Fibroblast of lung (primary cell): ENCODE measurements at regions not wholly inside any gene's neighbourhood (a gene's known extent, or its start where the extent isn't known, plus 50 kb on each side); places are given as distances from the start of the nearest gene placed in this dataset.

Source experiments
- EZH2 ChIP-seq: IDR thresholded peaks from 2 replicates; pipeline ENCODE4 v1.5.1; 2012; ENCODE audit warnings: low read length, control low read depth, mild to moderate bottlenecking; ENCODE audit errors: missing control alignments
- TF ChIP-seq, protein P1 (sequence below), 2 donors: IDR thresholded peaks in 1 of 2; conservative IDR thresholded peaks in 1 of 2; 1 replicate in 1 of 2; 2 replicates in 1 of 2; pipeline ENCODE4 v1.5.1; 2011 to 2012; ENCODE audit warnings: low read length in 2 of 2, control low read depth in 1 of 2, inconsistent platforms in 1 of 2, low read depth in 1 of 2, mild to moderate bottlenecking in 1 of 2

DNA sequence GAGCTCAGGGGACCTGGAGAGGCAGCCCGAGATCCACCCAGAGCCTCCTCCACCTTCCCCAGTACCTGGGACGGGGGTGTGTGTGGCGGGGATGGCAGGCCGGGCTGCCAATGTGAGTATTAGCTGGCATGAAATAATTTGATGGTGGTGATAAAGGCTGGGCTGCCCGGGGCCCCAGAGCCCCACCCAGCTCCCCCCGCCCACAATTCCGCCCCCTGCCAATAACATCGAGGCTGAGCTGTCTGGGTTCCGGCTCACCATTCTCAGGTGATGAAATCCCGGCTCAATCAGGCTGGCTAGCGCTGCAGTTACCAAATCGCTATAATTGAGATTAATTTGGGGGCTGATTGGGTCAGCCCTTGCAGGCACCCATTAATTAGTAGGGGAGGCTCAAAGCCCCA lies 103.8 kb upstream of the CASZ1 start:
- TF ChIP-seq, protein P1, sequence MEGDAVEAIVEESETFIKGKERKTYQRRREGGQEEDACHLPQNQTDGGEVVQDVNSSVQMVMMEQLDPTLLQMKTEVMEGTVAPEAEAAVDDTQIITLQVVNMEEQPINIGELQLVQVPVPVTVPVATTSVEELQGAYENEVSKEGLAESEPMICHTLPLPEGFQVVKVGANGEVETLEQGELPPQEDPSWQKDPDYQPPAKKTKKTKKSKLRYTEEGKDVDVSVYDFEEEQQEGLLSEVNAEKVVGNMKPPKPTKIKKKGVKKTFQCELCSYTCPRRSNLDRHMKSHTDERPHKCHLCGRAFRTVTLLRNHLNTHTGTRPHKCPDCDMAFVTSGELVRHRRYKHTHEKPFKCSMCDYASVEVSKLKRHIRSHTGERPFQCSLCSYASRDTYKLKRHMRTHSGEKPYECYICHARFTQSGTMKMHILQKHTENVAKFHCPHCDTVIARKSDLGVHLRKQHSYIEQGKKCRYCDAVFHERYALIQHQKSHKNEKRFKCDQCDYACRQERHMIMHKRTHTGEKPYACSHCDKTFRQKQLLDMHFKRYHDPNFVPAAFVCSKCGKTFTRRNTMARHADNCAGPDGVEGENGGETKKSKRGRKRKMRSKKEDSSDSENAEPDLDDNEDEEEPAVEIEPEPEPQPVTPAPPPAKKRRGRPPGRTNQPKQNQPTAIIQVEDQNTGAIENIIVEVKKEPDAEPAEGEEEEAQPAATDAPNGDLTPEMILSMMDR (conservative IDR thresholded peaks at IDR 0.05 in 1 of 2, IDR thresholded peaks at IDR 0.05 in 1 of 2; ENCODE audit: low read depth in 1 of 2, low read length in 2 of 2) = no peak
- no peak for TF ChIP-seq EZH2
